ENCODE measurements at regions not wholly inside any gene's neighbourhood (a gene's known extent, or its start where the extent isn't known, plus 50 kb on each side); places are given as distances from the start of the nearest gene placed in this dataset.

DNA sequence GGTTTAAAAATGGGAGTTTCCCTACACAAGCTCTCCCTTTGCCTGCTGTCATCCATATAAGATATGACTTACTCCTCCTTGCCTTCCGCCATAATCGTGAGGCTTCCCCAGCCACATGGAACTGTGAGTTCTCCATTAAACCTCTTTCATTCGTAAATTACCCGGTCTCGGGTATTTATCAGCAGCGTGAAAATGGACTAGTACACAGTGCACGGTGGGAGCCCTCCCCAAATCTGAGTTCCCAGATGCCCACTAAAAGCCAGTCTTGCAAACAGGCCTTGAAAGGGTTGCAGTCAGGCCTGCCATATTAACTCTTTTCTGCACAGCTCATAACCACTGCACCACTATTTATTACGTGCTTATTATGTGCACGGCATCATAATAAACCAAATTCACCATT, 400.9 kb downstream of the PRDM2 start:
- no peak for DNase-seq (ENCODE audit: low spot score)

DNA sequence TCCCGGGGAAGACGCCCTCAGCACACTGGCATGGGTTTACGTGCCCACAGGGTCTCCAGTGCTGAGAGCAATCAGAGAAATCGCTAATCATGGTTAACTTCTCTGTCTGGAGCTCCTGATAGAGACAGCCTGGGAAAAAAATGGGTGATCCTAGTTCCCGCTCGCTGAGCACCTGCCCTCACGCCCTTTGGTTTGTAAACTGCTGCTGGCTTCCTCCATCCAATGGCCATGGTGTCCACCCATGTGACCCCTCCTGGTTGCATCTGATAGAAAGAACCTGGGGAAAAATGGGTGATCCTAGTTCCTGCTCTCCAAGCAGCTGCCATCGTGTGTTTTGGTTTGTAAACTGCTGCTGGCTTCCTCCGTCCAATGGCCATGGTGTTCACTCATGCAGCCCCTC, 402.2 kb downstream of the PRDM2 start:
- DNase-seq (ENCODE audit: low spot score): no peak

DNA sequence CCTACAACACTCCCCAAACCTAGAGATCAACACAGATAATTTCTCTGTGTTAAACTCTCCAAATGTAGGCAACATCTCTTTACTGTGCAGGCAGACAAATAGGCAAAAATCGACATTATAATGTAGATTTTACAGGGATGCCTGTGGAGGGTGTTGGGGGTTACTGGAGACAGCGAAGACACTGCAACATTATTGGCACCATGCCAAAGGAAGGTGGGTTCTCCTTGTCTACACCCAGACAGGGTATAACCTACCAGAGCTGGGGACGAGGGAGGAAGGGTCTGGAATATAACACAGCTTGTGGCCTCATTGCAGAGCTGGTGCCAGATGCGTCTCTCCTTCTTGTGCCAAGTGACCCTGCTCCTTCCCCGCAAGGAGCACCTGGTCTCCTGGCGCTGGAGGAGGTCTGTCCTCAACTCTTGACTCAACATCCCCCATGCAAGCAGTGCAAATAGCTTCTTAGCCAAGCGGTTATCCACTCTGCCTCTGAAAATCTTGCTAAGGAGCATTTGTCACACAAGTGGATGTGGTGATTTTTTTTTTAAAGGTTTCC, 404.0 kb downstream of the PRDM2 start:
- DNase-seq (ENCODE audit: low spot score): no peak

DNA sequence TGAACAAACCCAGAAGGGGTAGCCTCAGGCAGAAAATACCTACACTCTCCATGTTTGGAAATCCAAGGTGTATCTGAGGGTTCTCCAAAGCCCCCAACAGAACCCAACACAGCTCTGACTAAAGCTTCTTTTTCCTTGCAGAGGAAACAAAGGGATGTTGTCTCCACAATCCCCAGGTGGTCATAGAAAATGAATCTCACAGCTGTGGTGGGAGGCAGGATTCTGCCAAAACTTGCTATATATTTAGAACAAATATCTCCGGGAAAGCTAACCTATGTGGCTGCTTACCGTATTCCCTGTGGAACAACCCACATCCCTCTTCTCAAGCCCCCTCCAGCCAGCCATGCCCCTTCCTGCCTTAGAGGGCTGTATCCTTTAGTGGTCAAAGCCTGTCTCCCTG, 406.1 kb downstream of the PRDM2 start:
- DNase-seq (ENCODE audit: low spot score): no peak

DNA sequence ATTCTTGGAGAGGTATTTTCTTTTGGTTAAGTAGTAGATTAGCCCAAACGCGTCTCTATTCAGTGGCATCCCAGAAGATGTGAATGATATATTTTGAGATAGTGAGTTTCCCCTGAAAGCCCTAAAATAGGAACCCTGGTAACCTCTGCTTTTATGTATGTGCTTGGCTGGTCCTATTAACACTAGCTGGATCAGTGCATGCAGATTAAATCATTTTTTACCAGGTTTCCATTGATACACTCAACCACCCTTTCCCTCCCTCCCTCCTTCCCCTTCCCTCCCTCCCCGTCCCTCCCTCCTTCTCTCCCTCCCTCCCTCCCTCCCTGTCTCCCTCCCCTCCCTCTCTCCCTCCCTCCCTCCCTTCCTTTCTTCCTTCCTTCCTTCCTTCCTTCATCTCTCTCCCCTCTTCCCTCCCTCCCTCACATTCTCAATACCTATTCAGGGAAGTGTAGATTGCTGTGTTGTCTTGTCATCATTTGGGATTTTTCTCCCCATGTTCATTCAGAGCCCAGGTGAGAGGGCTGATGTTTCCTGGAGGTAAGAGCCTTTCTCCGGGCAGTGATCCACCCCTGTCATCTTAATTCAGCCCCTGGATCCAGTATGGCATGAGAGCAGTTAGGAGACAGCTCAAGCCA, 406.8 kb downstream of the PRDM2 start:
- DNase-seq (ENCODE audit: low spot score): no peak

DNA sequence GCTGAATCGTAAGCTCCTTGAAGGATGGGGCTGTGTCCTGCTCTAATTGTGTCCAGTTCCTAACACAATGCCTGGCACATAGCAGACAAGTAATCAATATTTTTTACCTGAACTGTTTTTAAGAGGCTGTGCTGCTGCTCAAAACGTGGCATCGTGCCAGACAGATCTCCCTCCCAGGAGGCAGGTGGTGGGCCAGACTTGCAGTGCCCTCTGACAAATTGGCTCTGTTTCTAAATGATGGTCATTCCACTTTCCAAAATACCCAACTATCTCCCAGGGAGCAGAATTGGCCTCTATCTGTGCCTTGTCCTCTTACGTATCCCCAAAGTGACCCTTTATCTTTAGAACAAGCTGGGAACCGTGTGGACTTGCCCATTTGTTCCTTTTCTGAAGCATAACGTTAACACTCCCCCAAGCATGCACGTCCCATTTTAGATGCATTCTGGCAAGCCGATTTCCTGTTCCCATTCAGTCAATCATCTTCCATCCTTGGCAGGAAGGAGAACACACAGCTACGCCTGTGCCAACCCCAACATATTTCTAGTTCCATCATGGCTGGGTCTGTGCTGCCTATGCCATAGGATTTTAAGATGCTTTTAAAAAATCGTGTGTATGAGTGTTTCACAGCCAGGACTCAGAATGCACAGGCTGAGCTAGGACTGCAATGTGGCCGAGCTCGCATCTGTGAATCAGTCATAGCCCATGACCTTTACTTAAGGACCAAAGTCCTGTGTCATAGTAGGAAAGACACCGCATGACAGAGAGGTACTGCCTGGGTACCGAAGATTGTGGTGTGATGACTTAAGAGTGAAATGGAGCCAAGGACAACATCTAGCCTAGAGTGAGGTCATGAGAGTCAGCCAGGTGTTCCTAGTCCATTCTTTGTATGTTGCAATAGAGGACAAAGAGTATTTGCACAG, 408.6 kb downstream of the PRDM2 start:
- no peak for DNase-seq (ENCODE audit: low spot score)

DNA sequence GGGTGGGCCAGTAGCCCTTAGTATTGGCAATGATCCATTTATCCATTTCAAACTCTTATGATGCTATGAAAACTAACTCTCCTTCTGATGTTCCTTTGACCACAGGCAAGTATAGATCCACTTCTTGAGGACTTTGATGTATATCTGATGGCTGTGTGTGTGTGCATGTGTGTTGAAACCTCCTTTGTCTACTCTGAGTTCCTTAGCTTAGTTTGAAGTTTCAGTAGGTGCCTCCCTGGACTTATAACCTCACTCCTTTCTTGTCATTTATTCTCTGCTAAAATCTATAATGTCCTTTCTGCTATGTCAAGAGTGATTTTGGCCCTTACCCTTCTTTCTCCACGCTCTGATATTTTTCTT, 409.3 kb downstream of the PRDM2 start:
- DNase-seq (ENCODE audit: low spot score): no peak

DNA sequence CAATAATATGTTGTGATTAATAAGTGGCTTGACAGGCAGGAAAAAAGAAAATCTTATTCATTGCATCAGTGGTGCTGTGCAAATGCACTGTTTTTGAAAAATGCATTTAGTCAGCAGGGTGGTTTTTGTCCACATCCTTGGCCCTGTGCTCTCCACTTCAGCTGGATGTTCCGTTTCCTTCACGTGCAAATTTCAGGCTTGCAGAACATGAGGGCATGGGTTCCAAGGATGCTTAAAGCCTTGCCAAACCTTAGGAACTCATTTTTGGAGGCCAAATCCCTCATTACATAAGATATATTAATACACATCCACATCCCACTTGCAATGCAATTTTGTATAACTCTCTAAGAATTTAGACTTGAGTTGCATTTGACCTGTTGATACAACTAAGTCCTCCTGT, 410.1 kb downstream of the PRDM2 start:
- no peak for DNase-seq (ENCODE audit: low spot score)

DNA sequence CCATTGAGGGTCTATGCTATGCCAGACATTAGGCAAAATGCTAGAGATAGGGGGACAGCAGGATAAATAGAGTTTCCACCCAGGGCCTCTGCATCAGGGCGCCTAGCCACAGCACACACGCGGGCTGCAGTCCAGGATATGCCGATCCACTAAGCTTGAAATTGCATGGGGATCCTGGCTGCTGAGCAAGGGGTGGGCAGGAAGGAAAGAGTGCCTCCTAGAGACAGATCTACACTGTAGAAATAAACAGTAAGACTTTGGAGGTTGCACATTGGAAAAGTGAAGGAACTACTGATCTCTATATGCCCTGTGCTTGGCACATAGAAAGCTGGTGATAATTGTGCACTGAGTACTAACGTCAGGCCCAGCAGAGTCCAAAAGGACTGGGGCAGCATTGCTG, 411.1 kb downstream of the PRDM2 start:
- no peak for DNase-seq (ENCODE audit: low spot score)

DNA sequence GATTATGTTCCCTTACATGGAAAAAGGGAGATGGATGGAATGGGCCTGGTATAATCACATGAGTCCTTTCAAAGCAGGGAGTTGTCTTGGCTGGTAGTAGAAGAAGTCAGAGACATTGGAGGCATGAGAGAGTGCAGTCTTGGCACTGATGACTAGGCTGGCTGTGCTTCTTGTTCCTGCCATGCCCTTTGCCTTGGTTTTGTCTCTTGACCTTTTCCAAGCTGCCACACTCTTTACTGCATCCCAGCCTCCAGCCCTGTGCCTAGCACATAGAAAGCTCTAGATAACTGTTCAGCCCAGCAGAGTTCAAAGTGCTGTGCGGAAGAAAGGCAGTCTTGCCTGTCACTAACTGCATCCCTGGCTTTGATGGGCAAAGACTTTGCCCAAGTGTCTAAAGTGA, 412.6 kb downstream of the PRDM2 start:
- DNase-seq (ENCODE audit: low spot score): no peak

DNA sequence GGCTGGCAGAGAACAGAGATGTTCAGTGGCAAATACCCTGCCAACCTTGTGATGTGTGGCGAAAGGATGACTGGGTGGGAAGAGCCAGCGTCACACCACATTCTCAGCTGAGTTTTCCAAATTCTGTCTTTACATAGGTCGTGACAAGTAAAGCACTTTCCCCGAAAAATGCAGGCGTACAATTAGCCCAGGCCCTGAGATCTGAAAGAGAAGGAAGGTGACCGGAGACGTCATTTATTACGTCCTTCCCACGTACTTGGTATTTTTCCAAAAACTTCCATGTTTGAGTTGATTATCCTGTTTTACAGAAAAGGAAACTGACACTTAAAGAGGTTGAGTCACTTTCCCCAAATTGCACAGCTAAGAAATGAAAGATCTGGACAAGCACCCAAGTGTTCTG, 413.3 kb downstream of the PRDM2 start:
- no peak for DNase-seq (ENCODE audit: low spot score)

DNA sequence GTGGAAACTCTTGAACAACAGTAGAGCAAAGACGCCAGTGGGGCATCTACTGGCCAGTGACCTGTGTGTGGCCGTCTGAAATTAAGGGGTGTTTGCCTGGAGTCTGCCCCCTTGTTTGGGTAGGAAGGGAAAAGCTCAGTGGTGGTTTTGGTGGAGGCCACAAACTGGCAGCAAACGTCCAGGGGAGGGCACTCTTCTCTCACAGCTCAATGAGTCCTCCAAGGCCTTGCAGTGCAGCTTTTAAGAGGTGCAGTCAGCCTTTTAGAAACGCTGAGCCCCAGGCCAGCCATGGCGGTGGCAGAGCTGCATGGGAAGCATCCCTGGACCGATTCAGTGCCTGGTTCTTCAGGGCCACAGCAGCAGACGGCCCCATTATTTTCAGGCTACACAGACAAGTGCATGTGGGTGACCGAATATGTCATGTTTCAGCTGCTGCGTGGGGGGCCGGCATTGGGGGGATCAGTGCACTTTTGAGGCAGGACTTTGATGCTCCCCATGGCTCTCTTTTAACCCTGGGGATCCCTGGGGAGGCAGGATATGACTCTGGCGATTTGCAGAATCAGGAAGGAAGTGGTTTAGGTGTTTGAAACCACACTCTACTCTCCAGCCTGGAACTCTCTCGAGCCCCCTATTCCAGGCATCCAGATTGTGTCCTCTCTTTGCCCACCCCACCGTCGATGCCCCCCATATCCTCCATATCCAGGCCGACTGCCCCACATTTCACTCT, 414.0 kb downstream of the PRDM2 start:
- DNase-seq (ENCODE audit: low spot score): peak; percentile 57

DNA sequence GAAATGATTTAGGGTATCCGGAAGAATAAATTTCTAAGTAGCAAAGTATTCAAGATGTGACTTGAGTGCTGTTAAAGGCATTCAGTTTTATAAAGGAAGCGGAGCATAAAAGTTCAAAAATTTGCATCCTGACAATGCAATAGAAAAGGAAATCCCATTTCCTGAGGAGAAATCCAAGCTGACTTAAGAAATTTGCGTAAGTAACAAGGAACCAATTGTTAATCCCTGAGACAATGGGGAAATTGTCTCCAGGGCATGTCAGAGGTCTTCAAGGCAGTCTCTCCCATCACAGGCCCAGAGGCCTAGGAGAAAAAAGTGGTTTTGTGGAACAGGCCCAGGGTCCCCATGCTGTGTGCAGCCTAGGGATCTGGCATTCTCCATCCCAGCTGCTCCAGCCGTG, 416.0 kb downstream of the PRDM2 start:
- no peak for DNase-seq (ENCODE audit: low spot score)

DNA sequence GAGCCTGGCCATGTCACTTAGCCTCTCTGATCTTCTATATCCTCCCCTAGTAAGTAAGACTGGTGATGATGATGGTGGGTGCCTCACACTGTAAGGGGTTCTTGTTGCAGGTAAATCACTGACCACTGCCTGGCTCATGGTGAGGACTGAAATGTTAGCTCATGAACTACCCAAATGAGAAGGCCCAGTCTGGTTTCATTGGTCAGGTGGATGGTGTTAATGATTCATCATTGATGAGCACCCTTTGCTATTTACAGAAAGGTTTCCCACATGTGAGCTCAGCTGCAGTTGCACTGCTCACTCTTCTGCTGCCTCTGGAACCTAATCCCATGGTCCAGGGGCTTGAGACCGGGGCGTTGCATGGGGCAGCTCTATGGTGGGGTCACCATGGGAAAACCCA, 417.7 kb downstream of the PRDM2 start:
- no peak for DNase-seq (ENCODE audit: low spot score)

DNA sequence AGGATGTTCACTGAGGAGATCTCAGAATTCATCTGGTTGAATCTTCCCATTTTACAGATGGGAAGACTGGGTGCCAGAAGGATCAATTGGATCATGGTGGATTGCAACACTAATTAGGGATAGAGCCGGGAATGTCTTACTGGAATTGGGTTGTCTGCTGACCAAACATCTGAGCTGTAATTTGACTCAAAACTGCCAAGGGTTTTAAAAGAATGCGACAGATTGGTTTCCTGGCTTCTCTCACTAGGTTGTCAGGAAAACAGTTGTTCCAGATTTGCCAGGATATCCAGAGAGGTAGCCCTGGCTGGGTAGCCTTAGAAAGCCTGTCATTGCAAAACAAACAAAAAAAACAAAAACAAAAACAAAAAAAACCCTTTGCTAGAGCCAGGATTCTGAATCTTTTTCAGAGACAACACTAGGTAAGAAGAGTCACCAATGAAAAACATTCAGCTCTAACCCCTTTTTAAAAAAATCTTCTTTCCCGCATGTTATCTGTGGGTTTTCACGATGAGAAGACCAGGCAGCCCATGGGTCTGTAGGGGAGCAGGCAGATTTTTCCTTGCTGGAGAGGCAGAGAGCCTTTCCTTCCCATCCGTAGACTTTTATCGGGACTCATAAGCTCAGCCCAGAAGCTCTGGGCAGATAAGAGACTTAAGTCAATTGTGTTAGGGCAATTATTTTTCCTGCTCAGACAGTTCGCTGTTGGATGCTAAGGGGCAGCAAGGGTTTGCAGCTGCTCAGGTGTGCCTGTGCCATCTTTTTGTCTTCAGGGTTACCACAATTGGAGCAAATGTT, 418.9 kb downstream of the PRDM2 start:
- DNase-seq (ENCODE audit: low spot score): peak; percentile 30

DNA sequence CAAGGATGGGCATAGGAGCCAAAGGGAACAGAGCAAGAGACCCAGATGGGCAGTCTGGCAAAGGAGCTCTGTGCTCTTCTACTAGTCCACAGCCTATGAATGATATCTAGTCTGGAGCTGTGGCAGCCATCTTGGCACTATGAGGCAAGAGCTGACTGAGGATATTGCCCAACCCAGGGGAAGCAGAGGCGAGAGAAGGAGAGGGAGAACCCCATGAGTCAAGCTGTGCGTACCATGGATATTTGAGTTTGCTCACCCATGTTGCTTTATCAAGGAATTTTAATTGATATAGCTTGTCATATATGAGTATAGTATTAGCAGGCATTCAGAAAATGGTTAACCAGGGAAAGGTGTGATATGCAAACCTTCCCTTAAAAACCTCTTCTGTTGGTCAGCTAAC, 420.9 kb downstream of the PRDM2 start:
- DNase-seq (ENCODE audit: low spot score): no peak

DNA sequence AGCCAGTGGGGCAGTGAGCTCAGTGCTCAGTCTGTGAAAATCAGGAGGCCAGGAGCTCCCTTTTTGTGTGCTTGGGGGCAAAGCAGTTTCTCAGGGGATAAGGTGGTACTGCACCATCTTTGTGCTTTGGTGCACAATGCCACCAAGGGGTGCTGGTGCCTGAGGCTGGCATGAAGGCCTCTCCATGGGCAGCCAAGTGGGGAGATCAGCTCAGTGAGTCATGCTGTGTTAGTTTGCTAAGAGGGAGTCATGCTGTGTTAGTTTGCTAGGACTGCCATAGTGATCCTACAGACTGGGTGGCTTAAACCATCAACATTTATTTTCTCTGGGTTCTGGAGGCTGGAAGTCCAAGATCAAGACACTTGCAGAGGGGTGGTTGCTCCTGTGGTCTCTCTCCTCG, 428.1 kb downstream of the PRDM2 start:
- DNase-seq (ENCODE audit: low spot score): no peak

DNA sequence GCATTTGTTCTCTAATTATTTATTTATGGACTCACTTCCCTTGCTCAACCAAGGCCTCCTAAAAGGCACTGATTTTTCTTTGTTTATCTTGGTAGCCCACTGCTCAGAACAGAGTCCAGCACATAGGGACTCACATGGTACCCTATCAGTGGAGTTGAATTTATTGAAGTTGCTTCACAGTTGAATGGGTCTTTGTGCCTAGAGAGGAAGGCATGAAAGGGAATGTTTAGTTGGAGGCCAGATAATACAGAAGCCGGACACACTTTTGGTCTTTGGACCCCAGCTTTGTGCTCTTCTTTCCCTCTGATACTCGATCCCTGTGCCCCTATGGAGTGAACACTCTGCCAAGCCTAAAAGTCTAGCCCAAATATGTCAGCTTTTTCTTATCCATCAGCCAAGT, 429.0 kb downstream of the PRDM2 start:
- DNase-seq (ENCODE audit: low spot score): no peak

DNA sequence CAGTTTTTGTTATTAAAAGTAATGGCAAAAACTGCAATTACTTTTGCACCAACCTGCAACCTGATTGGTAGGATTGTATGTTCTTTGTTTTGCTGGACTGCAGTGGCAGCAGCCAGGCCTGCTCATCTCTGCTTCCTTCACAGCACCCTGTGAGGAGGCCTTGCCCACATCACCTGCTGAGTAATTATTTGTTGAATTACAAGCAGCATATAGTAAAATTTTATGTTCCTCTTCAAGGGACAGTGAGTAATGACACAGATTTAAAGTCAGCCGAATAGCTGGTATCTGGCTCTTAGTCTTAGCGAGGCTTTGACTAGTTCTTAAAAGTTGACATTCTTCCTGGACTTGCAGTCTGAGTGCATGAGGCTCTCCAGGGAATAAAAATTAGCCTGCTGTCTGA, 435.1 kb downstream of the PRDM2 start:
- DNase-seq (ENCODE audit: low spot score): peak; percentile 25

DNA sequence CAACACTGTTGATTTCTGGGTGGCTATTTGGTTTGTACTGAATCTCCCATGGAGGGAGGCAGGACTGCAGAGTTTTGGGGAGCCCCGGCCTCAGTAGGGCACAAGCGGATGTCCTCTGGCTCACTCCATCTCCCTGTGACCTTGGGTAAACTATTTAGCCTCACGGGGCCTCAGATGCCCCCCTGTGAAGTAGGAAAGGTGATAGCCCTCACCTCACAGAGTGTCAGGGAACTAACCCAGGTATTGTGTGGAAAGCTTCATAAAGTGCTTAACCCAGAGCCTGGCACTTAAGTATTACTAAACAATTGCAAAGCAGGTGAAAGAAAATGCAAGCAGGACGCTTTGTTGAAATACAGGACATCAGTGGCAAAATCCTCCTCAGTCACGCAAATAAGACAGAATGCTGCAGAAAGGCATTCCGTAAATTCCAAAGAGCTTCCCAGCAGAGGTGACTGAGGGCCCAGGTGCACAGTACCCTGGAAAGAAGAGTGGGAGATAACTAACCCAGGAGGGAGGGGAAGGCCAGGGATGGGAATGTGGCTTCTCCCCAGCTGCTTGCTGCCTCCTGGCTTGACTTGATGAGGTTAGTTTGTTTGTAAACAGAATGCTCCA, 436.3 kb downstream of the PRDM2 start:
- no peak for DNase-seq (ENCODE audit: low spot score)

DNA sequence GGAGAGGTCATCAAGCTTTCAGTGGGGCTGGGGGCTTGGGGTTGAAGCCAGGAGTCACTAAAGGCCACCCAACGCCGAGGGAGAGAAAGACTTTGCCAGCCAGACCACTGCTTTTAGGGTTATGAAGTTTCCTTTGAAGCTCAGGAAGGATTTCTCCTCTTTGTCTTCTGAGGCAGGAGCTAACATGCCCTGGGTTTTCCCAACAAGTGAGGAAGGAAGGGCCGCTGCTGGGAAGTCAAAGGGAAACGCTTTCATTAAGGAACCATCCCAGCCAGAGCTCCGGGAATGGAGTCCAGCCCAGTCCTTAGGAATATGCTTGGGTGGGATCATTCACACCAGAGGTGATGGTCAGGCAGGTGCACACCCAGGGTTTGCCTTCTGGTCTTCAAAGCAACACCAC, 436.9 kb downstream of the PRDM2 start:
- no peak for DNase-seq (ENCODE audit: low spot score)

Data from umbilical cord (tissue), 1 donor.